ENCODE measurements at regions not wholly inside any gene's neighbourhood (a gene's known extent, or its start where the extent isn't known, plus 50 kb on each side); places are given as distances from the start of the nearest gene placed in this dataset.

DNA sequence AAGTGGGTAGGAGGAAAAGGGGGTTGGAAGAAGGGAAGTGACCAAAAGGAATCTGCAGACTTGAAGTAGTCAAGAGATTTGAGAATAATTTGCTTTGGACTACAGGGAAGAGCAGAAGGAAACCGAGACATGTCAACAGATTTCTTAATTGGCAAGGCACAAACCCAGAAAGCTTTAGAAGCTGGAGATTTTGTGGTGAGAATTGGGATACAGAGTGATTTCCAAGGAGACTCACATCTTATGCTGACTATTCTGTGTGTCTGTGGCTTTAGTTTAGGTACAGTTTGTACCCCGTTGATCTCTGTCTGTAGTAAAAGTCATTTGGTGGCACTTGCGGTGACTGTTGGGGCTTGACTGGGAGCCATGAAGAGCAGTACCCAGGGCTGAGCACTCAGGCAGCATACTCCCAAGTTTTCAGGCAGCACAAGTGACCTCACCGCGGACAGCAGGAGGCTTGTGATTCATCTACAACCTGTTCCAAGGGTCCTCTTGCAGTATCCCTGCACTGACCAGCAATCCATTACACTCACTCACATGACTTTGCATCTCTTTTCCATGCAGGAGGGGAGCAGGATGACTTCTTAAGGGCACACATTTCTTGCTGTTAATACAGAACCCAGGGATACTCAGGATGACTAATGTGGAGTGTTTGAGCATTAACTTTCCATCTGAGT lies 97.1 kb upstream of the TNP1 start:
- Histone ChIP-seq H3K4me2 (no peak overlapping the region), H3F3A (ENCODE audit: insufficient read depth, low read depth) (no peaks in the 10 kb centered on the region), H3K27me3 (ENCODE audit: insufficient read depth, low read depth) (no peaks in the 10 kb centered on the region), H3K4me3 (no peak overlapping the region), H3K79me2 (ENCODE audit: low read depth) (no peaks in the 10 kb centered on the region), H3K27ac (no peak overlapping the region), H3K9me2 (ENCODE audit: insufficient read depth) (no peaks in the 10 kb centered on the region), H4K20me1 (ENCODE audit: insufficient read depth) (no peaks in the 10 kb centered on the region), H3K36me3 (ENCODE audit: low read depth) (no peaks in the 10 kb centered on the region), H3K4me1 (replicated peaks; ENCODE audit: insufficient read depth) (no peaks in the 10 kb centered on the region), H3K9me3 (ENCODE audit: insufficient read depth, low read depth) (peaks cover 3% of the 10 kb centered on the region; the same call in 1 of the 2 replicates), H2AFZ (no peak overlapping the region)
- ChIA-PET CTCF (no interaction called here), POLR2A (ENCODE audit: unreplicated experiment) (no interaction called here)
- DNase-seq, result no peak
- no peak for TF ChIP-seq EZH2 (IDR thresholded peaks at IDR 0.05; ENCODE audit: low read depth)
- TF ChIP-seq, protein P1, sequence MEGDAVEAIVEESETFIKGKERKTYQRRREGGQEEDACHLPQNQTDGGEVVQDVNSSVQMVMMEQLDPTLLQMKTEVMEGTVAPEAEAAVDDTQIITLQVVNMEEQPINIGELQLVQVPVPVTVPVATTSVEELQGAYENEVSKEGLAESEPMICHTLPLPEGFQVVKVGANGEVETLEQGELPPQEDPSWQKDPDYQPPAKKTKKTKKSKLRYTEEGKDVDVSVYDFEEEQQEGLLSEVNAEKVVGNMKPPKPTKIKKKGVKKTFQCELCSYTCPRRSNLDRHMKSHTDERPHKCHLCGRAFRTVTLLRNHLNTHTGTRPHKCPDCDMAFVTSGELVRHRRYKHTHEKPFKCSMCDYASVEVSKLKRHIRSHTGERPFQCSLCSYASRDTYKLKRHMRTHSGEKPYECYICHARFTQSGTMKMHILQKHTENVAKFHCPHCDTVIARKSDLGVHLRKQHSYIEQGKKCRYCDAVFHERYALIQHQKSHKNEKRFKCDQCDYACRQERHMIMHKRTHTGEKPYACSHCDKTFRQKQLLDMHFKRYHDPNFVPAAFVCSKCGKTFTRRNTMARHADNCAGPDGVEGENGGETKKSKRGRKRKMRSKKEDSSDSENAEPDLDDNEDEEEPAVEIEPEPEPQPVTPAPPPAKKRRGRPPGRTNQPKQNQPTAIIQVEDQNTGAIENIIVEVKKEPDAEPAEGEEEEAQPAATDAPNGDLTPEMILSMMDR (conservative IDR thresholded peaks at IDR 0.05), result no peak
- intact Hi-C loops (cut with micrococcal nuclease; ENCODE audit: unreplicated experiment), result no loop called here
- no TSS peak for BruUV-seq (replicated peaks)

DNA sequence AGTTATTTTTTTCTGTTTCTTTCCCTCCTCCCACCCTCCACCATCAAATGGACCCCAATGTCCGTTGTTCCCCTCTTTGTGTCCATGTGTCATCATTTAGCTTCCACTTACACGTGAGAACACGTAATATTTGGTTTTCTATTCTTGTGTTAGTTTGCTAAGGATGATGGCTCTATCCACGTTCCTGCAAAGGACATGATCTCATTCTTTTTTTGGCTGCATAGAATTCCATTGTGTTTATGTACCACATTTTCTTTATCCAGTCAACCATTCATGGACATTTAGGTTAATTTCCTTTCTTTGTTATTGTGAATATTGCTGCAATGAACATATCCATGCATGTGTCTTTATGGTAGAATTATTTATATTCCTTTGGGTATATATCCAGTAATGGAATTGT lies 91.3 kb upstream of the TNP1 start:
- no peak overlapping the region for H2AFZ ChIP-seq
- POLR2A ChIA-PET (ENCODE audit: unreplicated experiment), result no interaction called here

DNA sequence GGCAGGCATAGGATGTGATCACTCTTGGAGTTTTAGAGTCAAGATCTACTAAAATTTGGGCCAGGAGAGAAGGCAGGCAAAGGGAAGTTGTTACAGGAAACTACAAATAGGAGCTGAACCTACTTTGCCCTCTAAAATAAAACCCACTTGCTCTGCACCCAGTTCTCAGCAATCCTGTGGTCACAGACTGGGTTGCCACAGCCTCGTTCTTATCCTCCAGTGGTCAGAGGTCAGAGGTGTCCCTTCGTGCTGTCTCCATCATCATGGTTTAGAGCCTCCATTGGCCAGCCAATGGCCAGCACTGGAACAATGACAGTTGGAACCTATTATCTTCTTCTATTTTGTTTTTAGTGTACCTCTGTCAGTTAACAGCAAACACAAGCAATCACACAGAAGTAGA lies 90.7 kb upstream of the TNP1 start:
- Histone ChIP-seq H3K27me3 (ENCODE audit: insufficient read depth, low read depth) (no peaks in the 10 kb centered on the region), H3K79me2 (ENCODE audit: low read depth) (no peaks in the 10 kb centered on the region), H4K20me1 (ENCODE audit: insufficient read depth) (no peaks in the 10 kb centered on the region), H2AFZ (no peak overlapping the region), H3K9me3 (ENCODE audit: insufficient read depth, low read depth) (peaks cover 3% of the 10 kb centered on the region; the same call in 1 of the 2 replicates), H3K36me3 (ENCODE audit: low read depth) (no peaks in the 10 kb centered on the region), H3K27ac (no peak overlapping the region), H3K4me1 (replicated peaks; ENCODE audit: insufficient read depth) (no peaks in the 10 kb centered on the region), H3K9me2 (ENCODE audit: insufficient read depth) (no peaks in the 10 kb centered on the region), H3K4me3 (no peak overlapping the region), H3K4me2 (no peak overlapping the region), H3F3A (ENCODE audit: insufficient read depth, low read depth) (no peaks in the 10 kb centered on the region)
- POLR2A ChIA-PET (ENCODE audit: unreplicated experiment), result no interaction called here
- no TSS peak for BruUV-seq (replicated peaks)
- CTCF ChIA-PET, result no interaction called here
- intact Hi-C loops (cut with micrococcal nuclease; ENCODE audit: unreplicated experiment), result no loop called here
- DNase-seq, result no peak
- no peak for TF ChIP-seq EZH2 (IDR thresholded peaks at IDR 0.05; ENCODE audit: low read depth)

More for the DNA sequence above, 91.3 kb upstream of the TNP1 start:
- Histone ChIP-seq H3K79me2 (ENCODE audit: low read depth) (no peaks in the 10 kb centered on the region), H3K4me2 (no peak overlapping the region), H3K27ac (no peak overlapping the region), H3F3A (ENCODE audit: insufficient read depth, low read depth) (no peaks in the 10 kb centered on the region), H3K36me3 (ENCODE audit: low read depth) (no peaks in the 10 kb centered on the region), H3K4me1 (replicated peaks; ENCODE audit: insufficient read depth) (no peaks in the 10 kb centered on the region), H3K4me3 (no peak overlapping the region), H3K27me3 (ENCODE audit: insufficient read depth, low read depth) (no peaks in the 10 kb centered on the region), H3K9me2 (ENCODE audit: insufficient read depth) (no peaks in the 10 kb centered on the region), H4K20me1 (ENCODE audit: insufficient read depth) (no peaks in the 10 kb centered on the region), H3K9me3 (ENCODE audit: insufficient read depth, low read depth) (peaks cover 3% of the 10 kb centered on the region; the same call in 1 of the 2 replicates)
- TF ChIP-seq, protein P1 (conservative IDR thresholded peaks at IDR 0.05), result no peak
- no peak for TF ChIP-seq EZH2 (IDR thresholded peaks at IDR 0.05; ENCODE audit: low read depth)
- CTCF ChIA-PET, result interaction anchor here (0.6 kb wide), 1 partner anchor 1430 kb away, joined by 4 read pairs; no protein-coding TSS in a partner anchor
- no TSS peak for BruUV-seq (replicated peaks)
- intact Hi-C loops (cut with micrococcal nuclease; ENCODE audit: unreplicated experiment), result no loop called here
- DNase-seq, result no peak

Measured in PC-9 (cell line).